GM12892 (cell line): ENCODE measurements at regions not wholly inside any gene's neighbourhood (a gene's known extent, or its start where the extent isn't known, plus 50 kb on each side); places are given as distances from the start of the nearest gene placed in this dataset.

Source experiments
- POLR2A ChIP-seq: IDR thresholded peaks from 2 replicates; pipeline ENCODE4 v1.6.1; 2011; ENCODE audit warnings: low read depth, low read length, control low read depth
- POLR2AphosphoS5 ChIP-seq: IDR thresholded peaks from 2 replicates; pipeline ENCODE4 v1.6.1; 2011; ENCODE audit warnings: low read depth, low read length, control low read depth
- TAF1 ChIP-seq: IDR thresholded peaks from 2 replicates; pipeline ENCODE4 v1.6.1; 2011; ENCODE audit warnings: low read depth, mild to moderate bottlenecking, control low read depth, low read length, borderline replicate concordance

- TF ChIP-seq POLR2A, result no peak
- TF ChIP-seq TAF1, result no peak
- TF ChIP-seq POLR2AphosphoS5, result no peak
Measured at GRCh38 chrX:151088221-151088620, 88.2 kb upstream of the GPR50 start.
